WTC11 (cell line): ENCODE measurements at regions not wholly inside any gene's neighbourhood (a gene's known extent, or its start where the extent isn't known, plus 50 kb on each side); places are given as distances from the start of the nearest gene placed in this dataset.

Source experiments
- ATF2 ChIP-seq: sonication (generic); formaldehyde crosslinking; IDR thresholded peaks from 2 replicates; pipeline ENCODE4 v1.8.1; 2022; ENCODE audit warnings: low read depth, missing genetic modification reagents, borderline replicate concordance
- CTCF ChIP-seq: fragments of 200-600 bp; IDR thresholded peaks from 2 replicates; pipeline ENCODE4 v1.8.0; 2022; ENCODE audit warnings: antibody characterized with exemption
- ESRRA ChIP-seq: sonication (generic); formaldehyde crosslinking; IDR thresholded peaks from 2 replicates; pipeline ENCODE4 v1.8.1; 2022; ENCODE audit warnings: mild to moderate bottlenecking, missing genetic modification reagents, borderline replicate concordance
- ETV6 ChIP-seq: sonication (generic); formaldehyde crosslinking; IDR thresholded peaks from 2 replicates; pipeline ENCODE4 v1.8.1; 2022; ENCODE audit warnings: mild to moderate bottlenecking, missing genetic modification reagents
- FOXP4 ChIP-seq: sonication (generic); formaldehyde crosslinking; IDR thresholded peaks from 2 replicates; pipeline ENCODE4 v1.8.0; 2022; ENCODE audit warnings: mild to moderate bottlenecking, missing genetic modification reagents
- MXD4 ChIP-seq: fragments of 250-450 bp; sonication (Bioruptor Pico); IDR thresholded peaks from 2 replicates; pipeline ENCODE4 v1.8.0; 2021; ENCODE audit warnings: mild to moderate bottlenecking, moderate library complexity, borderline replicate concordance
- PREB ChIP-seq: sonication (generic); formaldehyde crosslinking; IDR thresholded peaks from 2 replicates; pipeline ENCODE4 v1.8.1; 2022; ENCODE audit warnings: mild to moderate bottlenecking, missing genetic modification reagents, moderate library complexity, borderline replicate concordance
- SOX15 ChIP-seq: fragments of 250-450 bp; sonication (Bioruptor Pico); IDR thresholded peaks from 2 replicates; pipeline ENCODE4 v1.9.0; 2021; ENCODE audit warnings: mild to moderate bottlenecking
- TP53 ChIP-seq: sonication (generic); formaldehyde crosslinking; IDR thresholded peaks from 2 replicates; pipeline ENCODE4 v1.8.1; 2023; ENCODE audit warnings: mild to moderate bottlenecking, missing genetic modification reagents

- no peak for TF ChIP-seq ETV6 (CRISPR knock-in tag)
- no peak for TF ChIP-seq TP53 (CRISPR knock-in tag)
- TF ChIP-seq CTCF, result no peak
- no peak for TF ChIP-seq MXD4 (CRISPR knock-in tag)
- TF ChIP-seq SOX15, result no peak
- TF ChIP-seq FOXP4 (CRISPR knock-in tag), result no peak
- no peak for TF ChIP-seq ATF2
- TF ChIP-seq ESRRA, result no peak
- TF ChIP-seq PREB (CRISPR knock-in tag), result no peak
Measured at GRCh38 chr9:91156451-91157234, 205.1 kb downstream of the AUH start.
